ENCODE measurements at regions not wholly inside any gene's neighbourhood (a gene's known extent, or its start where the extent isn't known, plus 50 kb on each side); places are given as distances from the start of the nearest gene placed in this dataset.
"Not testable (repeated sequence)": the region's sequence is repeated elsewhere in the genome, so short reads cannot be mapped to it uniquely, and the experiment has no call there.

GRCh38 chr5:101338226-101338625 is 435.1 kb upstream of the ST8SIA4 start:
- Histone ChIP-seq H3K9ac (ENCODE audit: low read length) (no peak overlapping the region), H3K79me2 (ENCODE audit: insufficient read depth, low read length) (no peaks in the 10 kb centered on the region), H4K20me1 (ENCODE audit: low read depth, low read length) (no peaks in the 10 kb centered on the region), H3K27ac (ENCODE audit: low read depth, low read length) (no peak overlapping the region), H3K4me2 (ENCODE audit: low read depth, low read length, poor library complexity, severe bottlenecking) (no peak overlapping the region), H2AFZ (ENCODE audit: low read depth, low read length, severe bottlenecking) (no peak overlapping the region), H3K9me3 (ENCODE audit: insufficient read depth, low read length) (no peaks in the 10 kb centered on the region), H3K9me2 (replicated peaks; ENCODE audit: insufficient read depth, low read length) (no peaks in the 10 kb centered on the region), H3K4me3 (ENCODE audit: insufficient read depth, low read length, poor library complexity, severe bottlenecking) (no peak overlapping the region), H3K36me3 (ENCODE audit: low read length) (no peaks in the 10 kb centered on the region), H3F3A (ENCODE audit: insufficient read depth) (no peaks in the 10 kb centered on the region), H3K27me3 (ENCODE audit: low read length) (no peaks in the 10 kb centered on the region)
- TF ChIP-seq, protein P1, sequence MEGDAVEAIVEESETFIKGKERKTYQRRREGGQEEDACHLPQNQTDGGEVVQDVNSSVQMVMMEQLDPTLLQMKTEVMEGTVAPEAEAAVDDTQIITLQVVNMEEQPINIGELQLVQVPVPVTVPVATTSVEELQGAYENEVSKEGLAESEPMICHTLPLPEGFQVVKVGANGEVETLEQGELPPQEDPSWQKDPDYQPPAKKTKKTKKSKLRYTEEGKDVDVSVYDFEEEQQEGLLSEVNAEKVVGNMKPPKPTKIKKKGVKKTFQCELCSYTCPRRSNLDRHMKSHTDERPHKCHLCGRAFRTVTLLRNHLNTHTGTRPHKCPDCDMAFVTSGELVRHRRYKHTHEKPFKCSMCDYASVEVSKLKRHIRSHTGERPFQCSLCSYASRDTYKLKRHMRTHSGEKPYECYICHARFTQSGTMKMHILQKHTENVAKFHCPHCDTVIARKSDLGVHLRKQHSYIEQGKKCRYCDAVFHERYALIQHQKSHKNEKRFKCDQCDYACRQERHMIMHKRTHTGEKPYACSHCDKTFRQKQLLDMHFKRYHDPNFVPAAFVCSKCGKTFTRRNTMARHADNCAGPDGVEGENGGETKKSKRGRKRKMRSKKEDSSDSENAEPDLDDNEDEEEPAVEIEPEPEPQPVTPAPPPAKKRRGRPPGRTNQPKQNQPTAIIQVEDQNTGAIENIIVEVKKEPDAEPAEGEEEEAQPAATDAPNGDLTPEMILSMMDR (IDR thresholded peaks at IDR 0.05; ENCODE audit: insufficient read depth, low read length, poor library complexity, severe bottlenecking): no peak
- TF ChIP-seq EZH2phosphoT487 (conservative IDR thresholded peaks at IDR 0.05; ENCODE audit: low read length): no peak

DNA sequence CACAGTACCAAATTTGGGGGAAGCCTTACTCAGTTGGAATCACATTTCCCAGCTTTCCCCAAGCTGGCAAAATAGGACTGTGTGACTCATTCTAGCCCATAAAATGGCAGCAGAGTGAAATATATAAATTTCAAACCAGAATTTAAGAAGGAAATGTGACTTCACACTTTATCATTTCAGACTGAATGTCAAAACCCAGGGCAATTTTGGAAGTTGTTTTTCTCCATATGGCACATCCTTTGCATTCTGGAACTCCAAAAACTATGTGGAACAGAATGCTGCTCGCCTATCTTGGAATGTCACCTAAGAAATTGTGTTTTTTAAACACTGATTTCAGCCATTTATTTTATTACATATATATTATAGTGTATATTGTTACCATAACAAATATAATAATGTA is 424.7 kb upstream of the ST8SIA4 start:
- Histone ChIP-seq H3K79me2 (ENCODE audit: insufficient read depth, low read length) (no peaks in the 10 kb centered on the region), H3K36me3 (ENCODE audit: low read length) (no peaks in the 10 kb centered on the region), H3K9ac (ENCODE audit: low read length) (no peak overlapping the region), H3K9me2 (replicated peaks; ENCODE audit: insufficient read depth, low read length) (no peaks in the 10 kb centered on the region), H4K20me1 (ENCODE audit: low read depth, low read length) (no peaks in the 10 kb centered on the region), H3K4me2 (ENCODE audit: low read depth, low read length, poor library complexity, severe bottlenecking) (no peak overlapping the region), H3K9me3 (ENCODE audit: insufficient read depth, low read length) (no peaks in the 10 kb centered on the region), H3K27me3 (ENCODE audit: low read length) (no peaks in the 10 kb centered on the region), H3F3A (ENCODE audit: insufficient read depth) (no peaks in the 10 kb centered on the region), H3K27ac (ENCODE audit: low read depth, low read length) (no peak overlapping the region), H2AFZ (ENCODE audit: low read depth, low read length, severe bottlenecking) (no peak overlapping the region), H3K4me3 (ENCODE audit: insufficient read depth, low read length, poor library complexity, severe bottlenecking) (no peak overlapping the region)
- TF ChIP-seq, protein P1 (IDR thresholded peaks at IDR 0.05; ENCODE audit: insufficient read depth, low read length, poor library complexity, severe bottlenecking): no peak
- TF ChIP-seq EZH2phosphoT487 (conservative IDR thresholded peaks at IDR 0.05; ENCODE audit: low read length): no peak

DNA sequence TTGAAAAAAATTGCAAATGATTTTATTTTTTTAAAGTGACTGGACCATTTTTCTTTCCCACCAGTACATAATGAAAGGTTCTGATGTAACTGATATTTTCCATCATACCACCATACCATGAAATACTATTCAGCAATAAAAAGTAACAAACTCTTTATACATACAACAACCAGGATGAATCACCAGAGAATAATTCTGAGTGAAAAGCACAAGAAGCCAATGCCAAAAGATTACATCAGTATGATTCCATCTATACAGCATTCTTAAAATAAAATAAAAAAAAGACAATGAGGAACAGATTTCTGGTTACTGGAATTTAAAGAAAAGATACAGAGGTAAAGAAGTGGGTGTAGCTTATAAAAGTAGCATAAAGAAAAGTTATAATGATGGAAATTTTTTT is 423.7 kb upstream of the ST8SIA4 start:
- H3K27me3 ChIP-seq (ENCODE audit: low read length): no peaks in the 10 kb centered on the region
- no peaks in the 10 kb centered on the region for H3K9me2 ChIP-seq (replicated peaks; ENCODE audit: insufficient read depth, low read length)
- H2AFZ ChIP-seq (ENCODE audit: low read depth, low read length, severe bottlenecking): no peak overlapping the region

GRCh38 chr5:101316401-101316800 is 413.3 kb upstream of the ST8SIA4 start:
- not testable (repeated sequence) for H3K9me3 ChIP-seq (ENCODE audit: insufficient read depth, low read length); H3K36me3 ChIP-seq (ENCODE audit: low read length); H3K9me2 ChIP-seq (replicated peaks; ENCODE audit: insufficient read depth, low read length); H3K27me3 ChIP-seq (ENCODE audit: low read length); H3K4me3 ChIP-seq (ENCODE audit: insufficient read depth, low read length, poor library complexity, severe bottlenecking); H4K20me1 ChIP-seq (ENCODE audit: low read depth, low read length); H3K9ac ChIP-seq (ENCODE audit: low read length); H2AFZ ChIP-seq (ENCODE audit: low read depth, low read length, severe bottlenecking); H3K79me2 ChIP-seq (ENCODE audit: insufficient read depth, low read length); H3F3A ChIP-seq (ENCODE audit: insufficient read depth); H3K27ac ChIP-seq (ENCODE audit: low read depth, low read length); H3K4me2 ChIP-seq (ENCODE audit: low read depth, low read length, poor library complexity, severe bottlenecking)

More for the DNA sequence above, 423.7 kb upstream of the ST8SIA4 start:
- Histone ChIP-seq H3F3A (ENCODE audit: insufficient read depth) (no peaks in the 10 kb centered on the region), H3K9me3 (ENCODE audit: insufficient read depth, low read length) (no peaks in the 10 kb centered on the region), H3K9ac (ENCODE audit: low read length) (no peak overlapping the region), H3K27ac (ENCODE audit: low read depth, low read length) (no peak overlapping the region), H3K36me3 (ENCODE audit: low read length) (no peaks in the 10 kb centered on the region), H3K79me2 (ENCODE audit: insufficient read depth, low read length) (no peaks in the 10 kb centered on the region), H3K4me2 (ENCODE audit: low read depth, low read length, poor library complexity, severe bottlenecking) (no peak overlapping the region), H3K4me3 (ENCODE audit: insufficient read depth, low read length, poor library complexity, severe bottlenecking) (no peak overlapping the region), H4K20me1 (ENCODE audit: low read depth, low read length) (no peaks in the 10 kb centered on the region)
- TF ChIP-seq EZH2phosphoT487 (conservative IDR thresholded peaks at IDR 0.05; ENCODE audit: low read length): no peak
- TF ChIP-seq, protein P1 (IDR thresholded peaks at IDR 0.05; ENCODE audit: insufficient read depth, low read length, poor library complexity, severe bottlenecking): no peak

All from SU-DHL-6 (cell line).